NCI-H82 (cell line): ENCODE measurements at regions not wholly inside any gene's neighbourhood (a gene's known extent, or its start where the extent isn't known, plus 50 kb on each side); places are given as distances from the start of the nearest gene placed in this dataset.
A peak's percentile ranks its signal among the peaks of the same experiment; 100 is the strongest.
"Not testable (repeated sequence)": the region's sequence is repeated elsewhere in the genome, so short reads cannot be mapped to it uniquely, and the experiment has no call there.

Source experiments
- DNase-seq: peaks from one replicate; lab custom pipeline; 2025; lab: John Stamatoyannopoulos, UW

- no peak for DNase-seq
Observed at GRCh38 chr9:115880221-115880885, 273.2 kb upstream of the PAPPA start.

- no peak for DNase-seq
Observed at GRCh38 chr9:115882911-115883310, 270.7 kb upstream of the PAPPA start.

GRCh38 chr9:115883467-115884329 is 269.9 kb upstream of the PAPPA start:
- DNase-seq = peak; percentile 51

- DNase-seq = no peak
Observed at GRCh38 chr9:115884846-115885245, 268.7 kb upstream of the PAPPA start.

- no peak for DNase-seq
Observed at GRCh38 chr9:115888131-115888530, 265.5 kb upstream of the PAPPA start.

- no peak for DNase-seq
Observed at GRCh38 chr9:115891929-115892328, 261.7 kb upstream of the PAPPA start.

GRCh38 chr9:115898478-115898877 is 255.1 kb upstream of the PAPPA start:
- not testable (repeated sequence) for DNase-seq

GRCh38 chr9:115900698-115901097 is 252.9 kb upstream of the PAPPA start:
- DNase-seq = no peak

- no peak for DNase-seq
Observed at GRCh38 chr9:115910959-115911358, 242.6 kb upstream of the PAPPA start.

- DNase-seq = no peak
Observed at GRCh38 chr9:115912086-115912485, 241.5 kb upstream of the PAPPA start.

GRCh38 chr9:115913696-115914095 is 239.9 kb upstream of the PAPPA start:
- DNase-seq = no peak

- no peak for DNase-seq
Observed at GRCh38 chr9:115914291-115914690, 239.3 kb upstream of the PAPPA start.

- DNase-seq = no peak
Observed at GRCh38 chr9:115921301-115921700, 232.3 kb upstream of the PAPPA start.

GRCh38 chr9:115922444-115922843 is 231.1 kb upstream of the PAPPA start:
- no peak for DNase-seq

- no peak for DNase-seq
Observed at GRCh38 chr9:115923410-115923809, 230.2 kb upstream of the PAPPA start.

- DNase-seq = no peak
Observed at GRCh38 chr9:115923903-115924668, 229.5 kb upstream of the PAPPA start.

GRCh38 chr9:115924669-115924987 is 229.0 kb upstream of the PAPPA start:
- no peak for DNase-seq

- DNase-seq = no peak
Observed at GRCh38 chr9:115925424-115925823, 228.2 kb upstream of the PAPPA start.

GRCh38 chr9:115930472-115930871 is 223.1 kb upstream of the PAPPA start:
- DNase-seq = no peak

- no peak for DNase-seq
Observed at GRCh38 chr9:115938479-115938878, 215.1 kb upstream of the PAPPA start.

GRCh38 chr9:115939065-115939765 is 214.4 kb upstream of the PAPPA start:
- no peak for DNase-seq
